ENCODE measurements at regions not wholly inside any gene's neighbourhood (a gene's known extent, or its start where the extent isn't known, plus 50 kb on each side); places are given as distances from the start of the nearest gene placed in this dataset.

DNA sequence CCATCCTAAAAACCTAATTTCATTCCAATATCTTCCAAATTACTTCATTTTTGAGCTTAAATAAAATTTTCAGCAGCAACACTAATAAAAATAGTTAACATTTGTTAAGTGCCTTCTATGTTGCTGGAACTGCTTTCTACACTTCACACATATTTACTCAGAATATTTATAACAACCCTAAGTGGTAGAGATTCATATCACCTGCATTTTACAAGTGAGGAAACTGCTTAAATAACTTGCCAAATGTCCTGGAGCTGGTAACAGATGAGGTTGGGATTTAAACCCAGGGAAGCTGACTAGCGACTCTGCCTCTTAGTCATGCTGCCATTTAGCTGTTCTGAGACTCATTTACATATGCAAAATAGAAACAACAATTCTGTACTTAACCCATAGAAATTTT is 86.1 kb upstream of the PBX1 start:
- ChIA-PET POLR2A (no interaction called here), CTCF (interaction anchor here (0.9 kb wide), 1 partner anchor 12 kb away, joined by 3 read pairs; no protein-coding TSS in a partner anchor)
- no peak for DNase-seq (ENCODE audit: extremely low spot score)
- TF ChIP-seq, protein P1, sequence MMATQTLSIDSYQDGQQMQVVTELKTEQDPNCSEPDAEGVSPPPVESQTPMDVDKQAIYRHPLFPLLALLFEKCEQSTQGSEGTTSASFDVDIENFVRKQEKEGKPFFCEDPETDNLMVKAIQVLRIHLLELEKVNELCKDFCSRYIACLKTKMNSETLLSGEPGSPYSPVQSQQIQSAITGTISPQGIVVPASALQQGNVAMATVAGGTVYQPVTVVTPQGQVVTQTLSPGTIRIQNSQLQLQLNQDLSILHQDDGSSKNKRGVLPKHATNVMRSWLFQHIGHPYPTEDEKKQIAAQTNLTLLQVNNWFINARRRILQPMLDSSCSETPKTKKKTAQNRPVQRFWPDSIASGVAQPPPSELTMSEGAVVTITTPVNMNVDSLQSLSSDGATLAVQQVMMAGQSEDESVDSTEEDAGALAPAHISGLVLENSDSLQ (IDR thresholded peaks at IDR 0.05): no peak
- TF ChIP-seq ARNT (IDR thresholded peaks at IDR 0.05) (no peak), HDGF (IDR thresholded peaks at IDR 0.05; ENCODE audit: borderline replicate concordance) (no peak), BHLHE40 (IDR thresholded peaks at IDR 0.05; ENCODE audit: borderline replicate concordance) (no peak), CTBP1 (IDR thresholded peaks at IDR 0.05; ENCODE audit: borderline replicate concordance) (no peak), FOXK2 (IDR thresholded peaks at IDR 0.05) (no peak), LEF1 (IDR thresholded peaks at IDR 0.05; ENCODE audit: borderline replicate concordance) (no peak), TARDBP (IDR thresholded peaks at IDR 0.05) (no peak), L3MBTL2 (conservative IDR thresholded peaks at IDR 0.05) (no peak), FOXM1 (IDR thresholded peaks at IDR 0.05; ENCODE audit: borderline replicate concordance) (no peak), SP1 (IDR thresholded peaks at IDR 0.05) (no peak), ELF4 (IDR thresholded peaks at IDR 0.05) (no peak), ZNF384 (IDR thresholded peaks at IDR 0.05) (no peak), NFRKB (IDR thresholded peaks at IDR 0.05) (no peak), FOXA1 (IDR thresholded peaks at IDR 0.05) (no peak)

DNA sequence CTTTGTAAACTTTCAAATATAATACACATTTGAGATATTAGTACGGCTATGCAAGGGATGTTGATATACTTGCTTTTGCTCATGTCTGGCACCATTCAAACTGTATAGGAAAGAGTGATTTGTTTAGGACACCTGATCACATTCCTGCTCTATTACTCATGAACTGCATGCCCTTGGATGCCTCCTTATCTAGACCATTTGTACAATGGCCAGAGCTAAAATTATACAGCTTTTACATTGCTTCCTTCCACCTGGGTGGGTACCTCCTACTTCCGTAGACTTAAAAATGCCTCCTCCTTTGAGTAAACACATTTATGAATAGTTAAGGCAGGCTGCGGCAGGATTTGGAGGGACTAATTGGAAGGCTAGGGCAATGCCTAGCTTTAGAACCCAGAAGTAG is 85.4 kb upstream of the PBX1 start:
- ChIA-PET POLR2A (no interaction called here), CTCF (no interaction called here)
- TF ChIP-seq FOXK2 (IDR thresholded peaks at IDR 0.05) (no peak), FOXM1 (IDR thresholded peaks at IDR 0.05; ENCODE audit: borderline replicate concordance) (no peak), CTBP1 (IDR thresholded peaks at IDR 0.05; ENCODE audit: borderline replicate concordance) (no peak), L3MBTL2 (conservative IDR thresholded peaks at IDR 0.05) (no peak), SP1 (IDR thresholded peaks at IDR 0.05) (no peak), NFRKB (IDR thresholded peaks at IDR 0.05) (no peak), HDGF (IDR thresholded peaks at IDR 0.05; ENCODE audit: borderline replicate concordance) (no peak), SUZ12 (IDR thresholded peaks at IDR 0.05) (no peak), ZNF384 (IDR thresholded peaks at IDR 0.05) (no peak), FOXA1 (IDR thresholded peaks at IDR 0.05) (no peak), LEF1 (IDR thresholded peaks at IDR 0.05; ENCODE audit: borderline replicate concordance) (no peak), TARDBP (IDR thresholded peaks at IDR 0.05) (no peak), BHLHE40 (IDR thresholded peaks at IDR 0.05; ENCODE audit: borderline replicate concordance) (no peak), ARNT (IDR thresholded peaks at IDR 0.05) (no peak)
- TF ChIP-seq, protein P1 (IDR thresholded peaks at IDR 0.05): no peak
- DNase-seq (ENCODE audit: extremely low spot score): no peak

DNA sequence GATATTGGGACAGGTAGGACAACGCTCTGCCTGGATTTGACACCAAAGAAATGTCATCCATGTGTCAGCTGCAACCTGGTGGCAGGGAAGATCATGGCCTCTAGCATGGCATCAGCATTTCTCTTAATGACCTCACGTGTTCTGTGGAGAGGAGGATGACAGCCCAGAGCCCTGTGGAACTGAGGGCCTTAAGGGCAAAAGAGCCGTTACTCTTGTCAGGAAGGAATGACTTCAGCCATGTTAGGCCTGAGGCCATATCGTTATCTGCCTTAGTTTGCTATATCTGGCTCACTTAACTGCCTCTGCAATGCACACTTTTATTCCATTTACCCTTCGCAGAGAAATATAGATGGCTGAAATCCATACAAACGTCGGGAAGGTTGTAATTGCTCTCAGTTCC is 83.2 kb upstream of the PBX1 start:
- ChIA-PET CTCF (no interaction called here), POLR2A (no interaction called here)
- TF ChIP-seq FOXA1 (IDR thresholded peaks at IDR 0.05) (no peak), CTBP1 (IDR thresholded peaks at IDR 0.05; ENCODE audit: borderline replicate concordance) (no peak)
- DNase-seq (ENCODE audit: extremely low spot score): no peak

DNA sequence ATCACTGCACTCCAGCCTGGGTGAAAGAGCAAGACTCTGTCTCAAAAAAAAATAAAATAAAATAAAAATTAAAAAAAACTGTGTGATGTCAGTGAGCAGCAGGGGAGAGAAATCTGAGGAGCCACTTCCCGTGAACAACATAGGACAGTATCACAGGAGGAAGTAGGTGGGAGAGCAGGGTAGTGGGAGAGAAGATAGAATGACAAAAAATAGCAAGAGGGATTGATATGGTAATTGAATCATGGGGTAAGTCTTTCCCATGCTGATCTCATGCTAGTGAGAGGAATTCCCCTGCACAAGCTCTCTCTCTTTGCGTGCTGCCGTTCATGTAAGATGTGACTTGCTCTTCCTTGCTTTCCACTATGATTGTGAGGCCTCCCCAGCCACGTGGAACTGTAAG is 81.6 kb upstream of the PBX1 start:
- no peak for TF ChIP-seq CTBP1 (IDR thresholded peaks at IDR 0.05; ENCODE audit: borderline replicate concordance)
- no peak for TF ChIP-seq NFRKB (IDR thresholded peaks at IDR 0.05)
- TF ChIP-seq HDGF (IDR thresholded peaks at IDR 0.05; ENCODE audit: borderline replicate concordance): no peak
- TF ChIP-seq L3MBTL2 (conservative IDR thresholded peaks at IDR 0.05): no peak
- TF ChIP-seq ARNT (IDR thresholded peaks at IDR 0.05): no peak
- no peak for TF ChIP-seq FOXK2 (IDR thresholded peaks at IDR 0.05)
- TF ChIP-seq BHLHE40 (IDR thresholded peaks at IDR 0.05; ENCODE audit: borderline replicate concordance): no peak
- TF ChIP-seq FOXM1 (IDR thresholded peaks at IDR 0.05; ENCODE audit: borderline replicate concordance): no peak
- TF ChIP-seq ELF4 (IDR thresholded peaks at IDR 0.05): no peak
- TF ChIP-seq, protein P1 (IDR thresholded peaks at IDR 0.05): no peak
- no peak for TF ChIP-seq SP1 (IDR thresholded peaks at IDR 0.05)
- DNase-seq (ENCODE audit: extremely low spot score): no peak
- ChIA-PET POLR2A (no interaction called here), CTCF (no interaction called here)

DNA sequence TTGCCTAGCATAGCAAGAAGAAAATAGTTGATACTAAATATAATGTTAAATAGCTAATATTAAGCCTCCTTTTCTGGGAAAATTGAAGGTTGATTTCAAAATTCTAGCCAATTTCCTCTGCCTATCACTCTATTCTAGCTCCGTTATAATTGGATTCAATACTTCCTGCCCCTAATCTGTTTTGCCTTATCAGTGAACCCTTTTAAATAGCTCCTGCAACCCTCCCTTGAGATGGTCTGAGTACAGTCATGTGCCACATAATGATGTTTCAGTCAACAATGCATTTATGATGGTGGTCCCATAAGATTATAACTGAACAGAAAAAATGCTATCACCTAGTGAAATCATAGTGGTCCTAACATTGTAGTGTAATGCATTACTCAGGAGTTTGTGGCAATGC is 79.7 kb upstream of the PBX1 start:
- TF ChIP-seq L3MBTL2 (conservative IDR thresholded peaks at IDR 0.05): no peak
- no peak for TF ChIP-seq LEF1 (IDR thresholded peaks at IDR 0.05; ENCODE audit: borderline replicate concordance)
- TF ChIP-seq SP1 (IDR thresholded peaks at IDR 0.05): no peak
- no peak for TF ChIP-seq TARDBP (IDR thresholded peaks at IDR 0.05)
- TF ChIP-seq BHLHE40 (IDR thresholded peaks at IDR 0.05; ENCODE audit: borderline replicate concordance): no peak
- TF ChIP-seq CTBP1 (IDR thresholded peaks at IDR 0.05; ENCODE audit: borderline replicate concordance): no peak
- no peak for TF ChIP-seq FOXK2 (IDR thresholded peaks at IDR 0.05)
- no peak for TF ChIP-seq FOXM1 (IDR thresholded peaks at IDR 0.05; ENCODE audit: borderline replicate concordance)
- no peak for TF ChIP-seq ELF4 (IDR thresholded peaks at IDR 0.05)
- TF ChIP-seq HDGF (IDR thresholded peaks at IDR 0.05; ENCODE audit: borderline replicate concordance): no peak
- TF ChIP-seq, protein P1 (IDR thresholded peaks at IDR 0.05): no peak
- no peak for DNase-seq (ENCODE audit: extremely low spot score)
- CTCF ChIA-PET: interaction anchor here (0.6 kb wide), 1 partner anchor 39 kb away, joined by 3 read pairs; no protein-coding TSS in a partner anchor
- POLR2A ChIA-PET: interaction anchor here (0.9 kb wide), 1 partner anchor 80 kb away, joined by 3 read pairs; the partner anchor contains the start of gene PBX1
